AG10803 (cell line): ENCODE measurements at regions not wholly inside any gene's neighbourhood (a gene's known extent, or its start where the extent isn't known, plus 50 kb on each side); places are given as distances from the start of the nearest gene placed in this dataset.
"Not testable (repeated sequence)": the region's sequence is repeated elsewhere in the genome, so short reads cannot be mapped to it uniquely, and the experiment has no call there.

Experiments used
- DNase-seq: peaks from one replicate; pipeline ENCODE4 v3.0.0; 2010; ENCODE audit warnings: low read depth
- H3K4me3 ChIP-seq: 2 replicates; pipeline ENCODE4 v1.5.1; 2011; ENCODE audit warnings: mild to moderate bottlenecking, low read length, control low read depth
- TF ChIP-seq, protein P1 (sequence below): conservative IDR thresholded peaks from 2 replicates; pipeline ENCODE4 v1.5.1; 2011; ENCODE audit warnings: mild to moderate bottlenecking, low read length, control low read depth, inconsistent platforms

DNA sequence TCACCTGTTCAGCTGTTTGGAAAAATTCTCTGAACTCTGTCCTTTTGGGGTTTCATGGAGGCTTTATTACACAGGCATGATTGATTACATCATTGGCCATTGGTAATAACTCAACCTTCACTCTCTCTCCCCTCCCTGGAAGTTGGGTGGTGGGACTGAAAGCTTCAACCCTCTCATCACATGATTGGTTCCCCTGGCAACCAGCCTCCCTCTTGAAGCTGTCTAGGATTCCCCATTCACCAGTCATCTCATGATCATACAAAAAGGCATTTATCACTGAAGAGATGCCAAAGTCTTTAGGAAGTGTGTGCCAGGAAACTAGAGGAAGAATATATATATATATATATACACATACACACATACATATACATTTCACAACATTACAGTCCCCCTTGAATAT is 228.5 kb downstream of the ZNF326 start:
- H3K4me3 ChIP-seq = no peak overlapping the region
- TF ChIP-seq, protein P1, sequence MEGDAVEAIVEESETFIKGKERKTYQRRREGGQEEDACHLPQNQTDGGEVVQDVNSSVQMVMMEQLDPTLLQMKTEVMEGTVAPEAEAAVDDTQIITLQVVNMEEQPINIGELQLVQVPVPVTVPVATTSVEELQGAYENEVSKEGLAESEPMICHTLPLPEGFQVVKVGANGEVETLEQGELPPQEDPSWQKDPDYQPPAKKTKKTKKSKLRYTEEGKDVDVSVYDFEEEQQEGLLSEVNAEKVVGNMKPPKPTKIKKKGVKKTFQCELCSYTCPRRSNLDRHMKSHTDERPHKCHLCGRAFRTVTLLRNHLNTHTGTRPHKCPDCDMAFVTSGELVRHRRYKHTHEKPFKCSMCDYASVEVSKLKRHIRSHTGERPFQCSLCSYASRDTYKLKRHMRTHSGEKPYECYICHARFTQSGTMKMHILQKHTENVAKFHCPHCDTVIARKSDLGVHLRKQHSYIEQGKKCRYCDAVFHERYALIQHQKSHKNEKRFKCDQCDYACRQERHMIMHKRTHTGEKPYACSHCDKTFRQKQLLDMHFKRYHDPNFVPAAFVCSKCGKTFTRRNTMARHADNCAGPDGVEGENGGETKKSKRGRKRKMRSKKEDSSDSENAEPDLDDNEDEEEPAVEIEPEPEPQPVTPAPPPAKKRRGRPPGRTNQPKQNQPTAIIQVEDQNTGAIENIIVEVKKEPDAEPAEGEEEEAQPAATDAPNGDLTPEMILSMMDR = no peak
- DNase-seq = no peak

DNA sequence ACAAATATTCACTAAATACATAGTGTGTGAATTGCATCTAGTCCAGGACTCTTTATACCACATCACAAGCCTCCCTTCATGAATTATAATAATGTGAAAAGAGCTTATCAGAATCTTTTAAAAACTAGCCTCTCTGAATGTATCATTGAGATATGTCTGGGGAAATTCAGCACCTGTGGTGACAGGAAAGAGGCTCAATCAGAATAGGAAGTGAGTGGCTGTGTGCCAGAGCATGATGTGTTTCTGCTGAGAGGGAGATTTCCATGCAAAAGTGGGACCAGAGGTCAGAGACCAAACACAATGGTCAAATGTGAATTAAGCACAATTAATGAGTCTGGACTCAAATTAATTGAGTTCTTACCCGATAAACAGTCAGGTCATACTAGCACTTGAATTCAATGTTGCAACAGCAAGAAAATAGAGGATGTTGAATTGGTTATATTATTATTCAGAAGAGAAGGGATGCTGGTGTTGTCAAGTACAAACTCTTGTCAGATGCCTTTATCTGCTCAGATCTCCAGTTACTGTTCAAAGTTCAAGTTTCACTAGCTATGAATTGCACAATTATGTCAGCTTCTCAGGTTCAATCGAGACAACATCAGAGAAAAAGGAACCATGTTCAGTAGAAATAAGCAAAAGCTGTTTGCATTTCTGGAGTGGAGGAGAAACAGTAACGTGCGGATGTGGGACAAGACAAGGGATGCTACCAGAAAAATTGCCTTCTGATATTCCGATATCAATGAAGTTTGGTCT is 226.2 kb downstream of the ZNF326 start:
- TF ChIP-seq, protein P1 = no peak
- no peak overlapping the region for H3K4me3 ChIP-seq
- no peak for DNase-seq

DNA sequence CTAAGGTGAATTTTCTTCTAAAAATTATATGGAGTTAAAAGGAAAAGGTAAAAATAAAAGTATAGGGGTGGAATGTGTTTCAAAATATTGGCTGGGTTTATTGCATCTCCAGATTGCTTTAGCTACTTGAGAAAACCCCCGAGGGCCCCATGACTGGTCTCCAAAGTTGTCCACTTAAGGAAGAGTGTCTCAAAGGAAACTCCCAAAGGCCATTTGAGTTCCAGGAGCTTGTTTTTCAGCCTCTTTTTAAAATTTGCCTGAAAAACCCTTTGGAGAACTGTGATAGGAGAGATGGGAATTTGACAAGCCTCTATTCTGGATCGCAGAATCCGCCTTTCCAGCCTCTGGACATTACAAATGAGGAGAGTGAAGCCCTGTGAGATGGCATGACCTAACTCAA is 225.6 kb downstream of the ZNF326 start:
- no peak for DNase-seq
- TF ChIP-seq, protein P1 = no peak
- no peak overlapping the region for H3K4me3 ChIP-seq

DNA sequence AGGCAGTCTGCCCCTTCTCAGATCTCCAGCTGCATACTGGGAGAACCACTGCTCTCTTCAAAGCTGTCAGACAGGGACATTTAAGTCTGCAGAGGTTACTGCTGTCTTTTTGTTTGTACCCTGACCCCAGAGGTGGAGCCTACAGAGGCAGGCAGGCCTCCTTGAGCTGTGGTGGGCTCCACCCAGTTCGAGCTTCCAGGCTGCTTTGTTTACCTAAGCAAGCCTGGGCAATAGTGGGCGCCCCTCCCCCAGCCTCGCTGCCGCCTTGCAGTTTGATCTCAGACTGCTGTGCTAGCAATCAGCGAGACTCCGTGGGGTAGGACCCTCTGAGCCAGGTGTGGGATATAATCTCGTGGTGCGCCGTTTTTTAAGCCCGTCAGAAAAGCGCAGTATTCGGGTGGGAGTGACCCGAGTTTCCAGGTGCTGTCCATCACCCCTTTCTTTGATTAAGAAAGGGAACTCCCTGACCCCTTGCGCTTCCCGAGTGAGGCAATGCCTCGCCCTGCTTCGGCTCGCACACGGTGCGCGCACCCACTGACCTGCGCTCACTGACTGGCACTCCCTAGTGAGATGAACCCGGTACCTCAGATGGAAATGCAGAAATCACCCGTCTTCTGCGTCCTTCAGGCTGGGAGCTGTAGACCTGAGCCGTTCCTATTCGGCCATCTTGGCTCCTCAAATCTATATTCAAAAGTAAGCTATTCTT is 224.4 kb downstream of the ZNF326 start:
- H3K4me3 ChIP-seq, DNase-seq: not testable (repeated sequence)

DNA sequence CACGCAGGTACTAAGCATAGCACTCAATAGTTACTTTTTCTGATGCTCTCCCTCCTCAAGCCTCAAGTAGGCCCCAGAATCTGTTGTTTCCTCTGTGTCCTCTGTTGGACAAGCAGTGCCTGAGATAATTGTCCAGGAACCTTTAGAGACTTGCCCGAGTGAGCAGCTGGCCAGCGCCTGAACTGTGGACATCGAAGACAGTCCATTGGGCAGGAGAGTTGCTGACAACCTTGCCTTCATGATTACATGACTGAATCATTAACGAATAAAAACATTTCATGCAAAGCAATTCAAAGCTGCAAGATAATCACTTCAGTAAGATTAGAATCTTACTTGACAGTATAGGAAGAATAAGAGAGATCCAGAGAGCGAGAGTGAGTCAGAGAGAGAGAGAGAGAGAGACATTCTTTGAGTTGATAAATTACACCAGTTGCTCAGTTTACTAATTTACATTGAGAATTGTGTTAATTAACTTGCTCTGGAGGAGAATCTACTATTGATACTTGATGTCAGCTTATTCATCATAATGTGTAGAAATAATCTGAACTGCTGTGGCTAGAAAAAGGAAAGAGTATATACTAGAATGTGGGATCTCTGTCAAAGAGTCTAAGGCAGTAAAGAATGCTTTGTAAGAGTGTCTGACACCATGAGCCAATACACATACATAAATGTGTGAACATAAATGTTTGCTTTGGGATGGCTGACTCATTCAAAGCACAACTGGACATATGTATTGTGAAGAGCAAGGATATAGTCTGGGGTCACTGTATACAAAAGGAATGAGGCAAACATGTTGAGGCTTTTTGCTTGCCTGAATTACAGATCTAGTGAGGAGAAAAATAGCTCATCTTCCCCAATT is 216.0 kb downstream of the ZNF326 start:
- TF ChIP-seq, protein P1 = no peak
- DNase-seq = no peak
- no peak overlapping the region for H3K4me3 ChIP-seq

DNA sequence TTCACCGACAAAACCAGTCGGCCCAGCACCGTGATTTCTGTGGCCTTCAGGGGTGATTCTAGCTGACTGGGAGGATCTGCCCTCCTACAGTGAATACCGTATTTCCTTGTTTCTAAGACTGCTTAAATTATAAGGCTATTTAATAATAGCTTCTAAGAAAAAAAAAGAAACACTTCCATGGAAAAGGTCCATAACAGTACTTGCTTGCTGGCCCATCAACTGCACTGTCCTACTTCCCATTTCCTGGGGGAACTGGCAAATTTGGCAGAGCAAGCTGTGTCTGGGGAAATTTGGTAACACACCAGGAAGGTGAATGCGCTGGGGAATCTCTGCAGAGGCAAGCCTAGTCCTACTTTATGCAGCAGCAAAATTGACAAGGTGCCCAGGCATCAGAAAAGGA is 214.0 kb downstream of the ZNF326 start:
- H3K4me3 ChIP-seq = no peak overlapping the region
- DNase-seq = no peak
- TF ChIP-seq, protein P1 = no peak

DNA sequence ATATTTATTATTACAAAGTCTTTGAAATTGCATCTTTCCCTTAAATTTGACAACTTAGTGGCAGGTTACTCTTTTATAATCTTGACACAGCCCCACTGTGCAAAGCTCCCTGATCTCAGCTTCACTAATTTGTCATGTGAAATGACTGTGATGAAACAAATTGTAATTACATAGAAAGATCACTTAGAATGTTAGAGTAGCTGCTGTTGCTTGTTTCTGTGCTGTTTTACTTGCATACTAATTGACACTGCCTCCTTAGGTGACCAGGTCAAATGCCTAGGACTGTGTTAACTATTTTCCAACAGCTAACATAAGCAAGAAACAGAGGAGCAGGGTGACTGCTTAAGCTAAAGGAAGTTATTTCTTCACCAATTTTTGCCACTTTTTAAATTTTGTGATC is 211.3 kb downstream of the ZNF326 start:
- no peak for DNase-seq
- TF ChIP-seq, protein P1 = no peak
- no peak overlapping the region for H3K4me3 ChIP-seq
